GM12878 (cell line): ENCODE measurements at regions not wholly inside any gene's neighbourhood (a gene's known extent, or its start where the extent isn't known, plus 50 kb on each side); places are given as distances from the start of the nearest gene placed in this dataset.

Experiments used
- ATAC-seq: fragments of 200-7000 bp; cut with Tn5 transposase; 3 replicates; pipeline ENCODE4 v1.9.1; 2020; ENCODE audit warnings: mild to moderate bottlenecking, moderate library complexity
- BruUV-seq: library from RNA; stranded (reverse); fragments of 400-500 nt; replicated peaks from 2 replicates; lab custom pipeline; 2021; lab: Mats Ljungman, UMichigan
- CTCF ChIA-PET: fragments of 300-600 bp; sonication (Branson Sonifier 250); formaldehyde crosslinking; extraction: SDS; loops from one replicate; lab custom pipeline; 2021; ENCODE audit warnings: inconsistent platforms; lab: Yijun Ruan, JAX
- POLR2A ChIA-PET: fragments of 350-600 bp; formaldehyde crosslinking; extraction: SDS; loops from one replicate; lab custom pipeline; 2021; ENCODE audit warnings: inconsistent platforms; lab: Charles Lee
- RAD21 ChIA-PET: fragments of 300-600 bp; sonication (Branson Sonifier 250); formaldehyde crosslinking; loops from one replicate; lab custom pipeline; 2023; ENCODE audit warnings: antibody characterized with exemption; ENCODE audit not compliant: unreplicated experiment; lab: Charles Lee
- SMC1A ChIA-PET: fragments of 300-600 bp; sonication (Branson Sonifier 250); formaldehyde crosslinking; loops from one replicate; lab custom pipeline; 2023; ENCODE audit not compliant: unreplicated experiment, uncharacterized antibody; lab: Charles Lee
- DNase-seq: peaks from one replicate; pipeline ENCODE4 v3.0.0-alpha.2; 2011; ENCODE audit warnings: low read depth, low spot score
- FAIRE-seq: peaks from 3 replicates; lab custom pipeline; 2011; peaks lifted over from hg19 to GRCh38; lab: Jason Lieb, UNC
- H2AFZ ChIP-seq: 2 replicates; pipeline ENCODE4 v1.6.0; 2011; ENCODE audit warnings: low read depth, low read length, control low read depth; ENCODE audit not compliant: control insufficient read depth
- H3K27ac ChIP-seq: 2 replicates; pipeline ENCODE4 v1.5.1; 2011; ENCODE audit warnings: control low read depth; ENCODE audit not compliant: control insufficient read depth, insufficient read depth
- H3K27me3 ChIP-seq, 2 experiments: replicated peaks in 1 of 2; 2 replicates each; pipeline versions ENCODE4 v1.6.0 to v1.6.1; 2011; ENCODE audit warnings: low read length in 1 of 2; ENCODE audit not compliant: control insufficient read depth in 2 of 2, insufficient read depth in 2 of 2
- H3K36me3 ChIP-seq, 2 experiments: 2 replicates each; pipeline ENCODE4 v1.5.1; 2011; ENCODE audit warnings: low read length in 1 of 2; ENCODE audit not compliant: control insufficient read depth in 2 of 2, insufficient read depth in 2 of 2
- H3K4me1 ChIP-seq: 2 replicates; pipeline ENCODE4 v1.6.1; 2011; ENCODE audit warnings: mild to moderate bottlenecking, low read length, moderate library complexity, mixed read lengths; ENCODE audit not compliant: control insufficient read depth, insufficient read depth
- H3K4me2 ChIP-seq: 2 replicates; pipeline ENCODE4 v1.6.0; 2011; ENCODE audit warnings: control low read depth; ENCODE audit not compliant: control insufficient read depth, insufficient read depth
- H3K4me3 ChIP-seq: fragments of 200-600 bp; sonication (generic); 2 replicates; pipeline ENCODE4 v1.5.1; 2016
- H3K79me2 ChIP-seq: 2 replicates; pipeline ENCODE4 v1.6.0; 2011; ENCODE audit warnings: low read length; ENCODE audit not compliant: control insufficient read depth, insufficient read depth
- H3K9ac ChIP-seq: 2 replicates; pipeline ENCODE4 v1.8.0; 2011; ENCODE audit warnings: low read length, control low read depth, mixed read lengths; ENCODE audit not compliant: control insufficient read depth, insufficient read depth
- H3K9me3 ChIP-seq: replicated peaks from 3 replicates; pipeline ENCODE4 v1.5.1; 2011; ENCODE audit warnings: mild to moderate bottlenecking, low read length; ENCODE audit not compliant: control insufficient read depth, insufficient read depth
- H4K20me1 ChIP-seq: 2 replicates; pipeline ENCODE4 v1.6.0; 2011; ENCODE audit not compliant: control insufficient read depth, insufficient read depth
- CBX3 ChIP-seq: fragments of 200-600 bp; sonication (generic); IDR thresholded peaks from 2 replicates; pipeline ENCODE4 v1.6.1; 2016; ENCODE audit warnings: low read depth, borderline replicate concordance
- HDAC2 ChIP-seq: fragments of 200-600 bp; sonication (generic); IDR thresholded peaks from 2 replicates; pipeline ENCODE4 v1.6.1; 2017
- HDGF ChIP-seq: fragments of 450-650 bp; IDR thresholded peaks from 2 replicates; pipeline ENCODE4 v1.6.1; 2016; ENCODE audit warnings: antibody characterized with exemption
- LARP7 ChIP-seq: fragments of 450-650 bp; IDR thresholded peaks from 2 replicates; pipeline ENCODE4 v1.6.1; 2017; ENCODE audit warnings: mild to moderate bottlenecking
- MYC ChIP-seq: IDR thresholded peaks from 2 replicates; pipeline ENCODE4 v1.6.1; 2011; ENCODE audit warnings: mild to moderate bottlenecking, low read length, moderate library complexity, inconsistent platforms; ENCODE audit not compliant: insufficient read depth, insufficient replicate concordance, insufficient read length, severe bottlenecking
- NFYB ChIP-seq: IDR thresholded peaks from 2 replicates; pipeline ENCODE4 v1.6.1; 2011; ENCODE audit warnings: low read depth, mild to moderate bottlenecking, low read length, improper control_type of control experiment, moderate library complexity; ENCODE audit not compliant: insufficient read depth
- RB1 ChIP-seq: fragments of 450-650 bp; formaldehyde crosslinking; IDR thresholded peaks from 2 replicates; pipeline ENCODE4 v1.6.1; 2017; ENCODE audit warnings: mild to moderate bottlenecking, borderline replicate concordance
- RCOR1 ChIP-seq: conservative IDR thresholded peaks from 2 replicates; pipeline ENCODE4 v1.6.1; 2012; ENCODE audit warnings: low read depth, low read length, improper control_type of control experiment
- SP1 ChIP-seq: IDR thresholded peaks from one replicate; pipeline ENCODE4 v1.6.1; 2011; ENCODE audit warnings: low read depth, low read length
- TBL1XR1 ChIP-seq: IDR thresholded peaks from 2 replicates; pipeline ENCODE4 v1.6.1; 2012; ENCODE audit warnings: low read depth, low read length, improper control_type of control experiment
- ZNF384 ChIP-seq: IDR thresholded peaks from 2 replicates; pipeline ENCODE4 v1.6.1; 2012; ENCODE audit warnings: low read depth, mild to moderate bottlenecking, low read length, improper control_type of control experiment, borderline replicate concordance
- WGBS: methylation state at CpG from one replicate; pipeline ENCODE4 v1.1.6; 2016; ENCODE audit warnings: low lambda C conversion rate; ENCODE audit not compliant: insufficient replicate concordance, insufficient coverage; ENCODE audit errors: missing lambda C conversion rate; 5-methylcytosine and 5-hydroxymethylcytosine counted together
- in situ Hi-C: fragments of 300-500 bp; cut with MboI; formaldehyde crosslinking; loops from 9 replicates; pipeline ENCODE4 v1.14.3; 2018; ENCODE audit warnings: mixed read lengths
- intact Hi-C: fragments of 100-400 bp; cut with micrococcal nuclease; formaldehyde crosslinking; loops from one replicate; pipeline ENCODE4 v1.14.2; 2022; ENCODE audit not compliant: unreplicated experiment

- BruUV-seq: no TSS peak
- POLR2A ChIA-PET: no interaction called here
- FAIRE-seq: no peak
- no peak overlapping the region for H3K4me3 ChIP-seq
- 6% methylated on average over 3 of the region's 3 CpGs for WGBS
- SMC1A ChIA-PET: interaction anchor here (1.2 kb wide), 1 partner anchor 421 kb away, joined by 3 read pairs; no protein-coding TSS in a partner anchor
- no peaks in the 10 kb centered on the region for H3K36me3 ChIP-seq
- DNase-seq: no peak
- no peaks in the 10 kb centered on the region for H3K79me2 ChIP-seq
- ATAC-seq: no peak
- RAD21 ChIA-PET: no interaction called here
- no peaks in the 10 kb centered on the region for H4K20me1 ChIP-seq
- TF ChIP-seq MYC: no peak
- H3K4me2 ChIP-seq: no peak overlapping the region
- in situ Hi-C loops: no loop called here
- CTCF ChIA-PET: no interaction called here
- intact Hi-C loops: no loop called here
- H3K27me3 ChIP-seq: no peaks in the 10 kb centered on the region
- H2AFZ ChIP-seq: no peak overlapping the region
- H3K9me3 ChIP-seq: no peaks in the 10 kb centered on the region
- no peaks in the 10 kb centered on the region for H3K4me1 ChIP-seq
- H3K9ac ChIP-seq: no peak overlapping the region
- H3K27ac ChIP-seq: no peak overlapping the region
Measured at GRCh38 chr13:73477441-73477840, 418.6 kb downstream of the KLF5 start.

GRCh38 chr13:73473016-73473415, 414.2 kb downstream of the KLF5 start:
- 0% methylated on average over 2 of the region's 2 CpGs for WGBS
- RAD21 ChIA-PET: no interaction called here
- Histone ChIP-seq H3K9ac (no peak overlapping the region), H3K4me1 (no peaks in the 10 kb centered on the region), H3K79me2 (no peaks in the 10 kb centered on the region), H3K4me2 (no peak overlapping the region), H3K9me3 (no peaks in the 10 kb centered on the region), H3K4me3 (no peak overlapping the region), H3K27me3 (no peaks in the 10 kb centered on the region), H4K20me1 (no peaks in the 10 kb centered on the region), H2AFZ (no peak overlapping the region), H3K36me3 (no peaks in the 10 kb centered on the region), H3K27ac (no peak overlapping the region)
- SMC1A ChIA-PET: no interaction called here
- no peak for DNase-seq
- in situ Hi-C loops (no loop called here), intact Hi-C loops (no loop called here)
- BruUV-seq: no TSS peak
- CTCF ChIA-PET: no interaction called here
- no peak for ATAC-seq
- POLR2A ChIA-PET: no interaction called here
- FAIRE-seq: no peak
- no peak for TF ChIP-seq CBX3
- TF ChIP-seq ZNF384: no peak
- no peak for TF ChIP-seq NFYB
- TF ChIP-seq HDGF: no peak
- no peak for TF ChIP-seq TBL1XR1
- no peak for TF ChIP-seq LARP7
- TF ChIP-seq SP1: no peak
- TF ChIP-seq RB1: no peak
- TF ChIP-seq RCOR1: no peak
- no peak for TF ChIP-seq HDAC2
